ENCODE measurements at regions not wholly inside any gene's neighbourhood (a gene's known extent, or its start where the extent isn't known, plus 50 kb on each side); places are given as distances from the start of the nearest gene placed in this dataset.

DNA sequence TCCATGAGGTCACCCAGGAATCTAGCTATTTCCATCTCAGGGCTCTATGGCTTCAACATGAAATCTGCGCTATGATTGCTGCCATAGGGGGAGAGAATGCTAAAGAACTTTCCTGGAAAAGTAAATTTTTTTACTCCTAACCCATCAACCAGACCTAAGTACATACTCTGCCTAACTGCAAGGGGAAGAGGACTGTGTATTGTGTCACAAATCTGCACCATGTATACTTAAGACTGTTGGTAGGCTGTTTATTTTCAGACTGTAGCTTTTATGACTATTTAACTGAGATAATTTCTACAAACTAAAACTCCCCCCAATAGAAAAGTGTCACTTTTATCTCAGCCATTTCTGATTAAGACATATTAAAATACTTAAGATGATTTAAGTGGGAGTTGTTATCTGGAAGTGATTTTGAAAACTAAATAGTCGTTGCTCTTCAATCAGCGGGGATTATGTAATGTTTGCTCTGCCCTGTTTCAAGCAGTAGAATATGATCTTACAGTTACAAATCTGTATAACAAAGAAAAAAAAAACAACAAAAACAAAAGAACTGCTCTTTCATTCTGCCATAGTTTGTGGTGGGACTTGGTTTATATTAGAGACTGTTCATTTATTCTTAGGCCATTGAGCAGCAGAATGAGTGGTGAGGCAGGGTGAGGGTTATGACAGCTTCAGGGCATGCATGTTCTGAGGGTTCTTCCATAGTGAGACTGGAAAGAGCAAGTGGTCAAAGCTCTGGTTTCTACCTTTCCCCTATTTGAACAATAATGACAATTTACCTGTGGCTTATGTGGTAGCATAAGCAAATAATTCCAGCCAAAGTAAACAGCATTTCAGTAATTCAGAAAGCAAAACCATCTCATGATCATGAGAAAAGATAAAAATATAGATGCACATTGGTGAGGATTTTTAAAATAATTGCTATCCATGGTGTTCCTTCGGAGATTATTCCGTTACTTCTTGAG is 126.3 kb upstream of the CEP162 start:
- Histone ChIP-seq H2BK12ac (ENCODE audit: low read length) (no peak overlapping the region), H3K4me1 (ENCODE audit: control insufficient read depth in 2 of 2, insufficient read depth in 1 of 2, low read depth in 1 of 2, low read length in 2 of 2) (no peaks in the 10 kb centered on the region), H3K14ac (ENCODE audit: low read length) (no peak overlapping the region), H3K9ac (ENCODE audit: low read depth, low read length, poor library complexity) (no peak overlapping the region), H2AFZ (ENCODE audit: low read length) (no peak overlapping the region), H3K27ac (replicated peaks; ENCODE audit: low read length) (no peak overlapping the region), H3K79me1 (ENCODE audit: low read depth, low read length) (no peaks in the 10 kb centered on the region), H4K8ac (ENCODE audit: low read depth, low read length) (no peak overlapping the region), H3K23ac (ENCODE audit: low read depth, low read length, poor library complexity) (no peak overlapping the region), H2AK5ac (ENCODE audit: low read depth, low read length) (no peak overlapping the region), H3K4ac (ENCODE audit: low read length) (no peak overlapping the region), H4K91ac (ENCODE audit: low read depth, low read length, poor library complexity) (no peak overlapping the region), H3K18ac (ENCODE audit: low read length) (no peak overlapping the region), H3K27me3 (ENCODE audit: control insufficient read depth in 3 of 3, insufficient read depth in 3 of 3, low read depth in 1 of 3, low read length in 3 of 3) (no peaks in the 10 kb centered on the region), H3K4me2 (ENCODE audit: insufficient read depth, low read length, poor library complexity, severe bottlenecking) (no peak overlapping the region), H2BK15ac (ENCODE audit: low read length) (no peak overlapping the region), H3K4me3 (ENCODE audit: low read length in 2 of 2) (no peak overlapping the region), H2BK5ac (ENCODE audit: low read length) (no peak overlapping the region), H2BK120ac (ENCODE audit: low read depth, low read length) (no peak overlapping the region), H3K9me3 (replicated peaks in 1 of 2; ENCODE audit: control insufficient read depth in 2 of 2, insufficient read depth in 1 of 2, low read depth in 1 of 2, low read length in 2 of 2) (no peaks in the 10 kb centered on the region), H3K36me3 (replicated peaks in 1 of 2; ENCODE audit: control insufficient read depth in 2 of 2, insufficient read depth in 2 of 2, low read length in 2 of 2) (no peaks in the 10 kb centered on the region)
- no peak for DNase-seq (ENCODE audit: low spot score)
- no CpG with 5 or more reads among the region's 5 CpGs for WGBS, 2 donors (ENCODE audit: extremely low coverage in 2 of 2, insufficient read length in 2 of 2, insufficient replicate concordance in 1 of 2)

DNA sequence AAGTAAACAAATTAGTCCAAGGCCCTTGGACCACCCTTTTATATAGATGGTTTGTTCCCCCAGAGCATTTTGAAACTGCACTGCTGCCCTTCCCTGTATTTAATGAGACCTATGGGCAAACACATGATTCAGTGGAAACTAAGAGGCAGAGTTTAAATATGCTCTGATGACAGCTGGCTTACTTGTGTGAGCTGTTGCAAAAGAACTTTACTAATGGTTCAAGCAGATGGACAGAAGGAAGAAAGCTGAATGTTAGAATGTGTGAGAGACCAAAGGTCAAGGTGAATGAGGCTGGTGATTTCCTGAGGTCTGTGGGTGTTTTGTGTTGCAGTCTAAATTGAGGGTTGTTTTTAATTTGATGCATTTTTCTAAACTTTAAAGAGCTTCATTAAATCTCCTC is 123.0 kb upstream of the CEP162 start:
- Histone ChIP-seq H3K27ac (replicated peaks; ENCODE audit: low read length) (no peak overlapping the region), H2AFZ (ENCODE audit: low read length) (no peak overlapping the region), H2BK120ac (ENCODE audit: low read depth, low read length) (no peak overlapping the region), H3K23ac (ENCODE audit: low read depth, low read length, poor library complexity) (no peak overlapping the region), H3K79me1 (ENCODE audit: low read depth, low read length) (no peaks in the 10 kb centered on the region), H3K4me1 (ENCODE audit: control insufficient read depth in 2 of 2, insufficient read depth in 1 of 2, low read depth in 1 of 2, low read length in 2 of 2) (no peaks in the 10 kb centered on the region), H3K9ac (ENCODE audit: low read depth, low read length, poor library complexity) (no peak overlapping the region), H3K4me2 (ENCODE audit: insufficient read depth, low read length, poor library complexity, severe bottlenecking) (no peak overlapping the region), H2BK15ac (ENCODE audit: low read length) (no peak overlapping the region), H3K18ac (ENCODE audit: low read length) (no peak overlapping the region), H3K27me3 (ENCODE audit: control insufficient read depth in 3 of 3, insufficient read depth in 3 of 3, low read depth in 1 of 3, low read length in 3 of 3) (no peaks in the 10 kb centered on the region), H3K36me3 (replicated peaks in 1 of 2; ENCODE audit: control insufficient read depth in 2 of 2, insufficient read depth in 2 of 2, low read length in 2 of 2) (no peaks in the 10 kb centered on the region), H4K91ac (ENCODE audit: low read depth, low read length, poor library complexity) (no peak overlapping the region), H3K9me3 (replicated peaks in 1 of 2; ENCODE audit: control insufficient read depth in 2 of 2, insufficient read depth in 1 of 2, low read depth in 1 of 2, low read length in 2 of 2) (no peaks in the 10 kb centered on the region), H2AK5ac (ENCODE audit: low read depth, low read length) (no peak overlapping the region), H3K14ac (ENCODE audit: low read length) (no peak overlapping the region), H3K4me3 (ENCODE audit: low read length in 2 of 2) (no peak overlapping the region), H4K8ac (ENCODE audit: low read depth, low read length) (no peak overlapping the region), H3K4ac (ENCODE audit: low read length) (no peak overlapping the region), H2BK5ac (ENCODE audit: low read length) (no peak overlapping the region), H2BK12ac (ENCODE audit: low read length) (no peak overlapping the region)
- no peak for DNase-seq (ENCODE audit: low spot score)

DNA sequence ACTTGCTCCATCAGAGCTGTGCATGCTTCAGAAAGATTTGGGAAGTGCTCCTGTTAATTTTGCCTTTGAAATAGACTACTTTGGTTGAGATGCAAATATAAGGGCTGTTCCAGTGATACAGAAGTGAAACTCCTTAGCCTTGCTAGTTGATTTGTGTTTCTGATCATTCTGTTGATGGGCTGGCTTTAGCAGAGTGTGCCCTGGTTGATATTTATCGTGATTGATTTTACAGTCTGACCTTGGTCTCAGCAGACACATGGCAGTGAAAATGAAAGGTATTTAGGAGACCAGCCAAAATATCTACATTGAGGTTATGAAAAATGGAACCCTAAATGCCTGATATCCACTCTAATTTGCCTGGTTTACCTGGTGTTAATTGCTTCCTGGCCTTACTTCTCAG is 122.1 kb upstream of the CEP162 start:
- H2BK5ac ChIP-seq (ENCODE audit: low read length): no peak overlapping the region
- no peak overlapping the region for H3K18ac ChIP-seq (ENCODE audit: low read length)
- H3K4ac ChIP-seq (ENCODE audit: low read length): no peak overlapping the region
- H2BK120ac ChIP-seq (ENCODE audit: low read depth, low read length): no peak overlapping the region
- no peaks in the 10 kb centered on the region for H3K4me1 ChIP-seq (ENCODE audit: control insufficient read depth in 2 of 2, insufficient read depth in 1 of 2, low read depth in 1 of 2, low read length in 2 of 2)
- no peak overlapping the region for H4K91ac ChIP-seq (ENCODE audit: low read depth, low read length, poor library complexity)
- no CpG with 5 or more reads among the region's 1 CpG for WGBS, 2 donors (ENCODE audit: extremely low coverage in 2 of 2, insufficient read length in 2 of 2, insufficient replicate concordance in 1 of 2)
- no peak overlapping the region for H3K27ac ChIP-seq (replicated peaks; ENCODE audit: low read length)
- DNase-seq (ENCODE audit: low spot score): no peak
- H3K4me2 ChIP-seq (ENCODE audit: insufficient read depth, low read length, poor library complexity, severe bottlenecking): no peak overlapping the region
- no peak overlapping the region for H2BK12ac ChIP-seq (ENCODE audit: low read length)
- no peak overlapping the region for H3K23ac ChIP-seq (ENCODE audit: low read depth, low read length, poor library complexity)
- H3K14ac ChIP-seq (ENCODE audit: low read length): no peak overlapping the region
- no peaks in the 10 kb centered on the region for H3K27me3 ChIP-seq (ENCODE audit: control insufficient read depth in 3 of 3, insufficient read depth in 3 of 3, low read depth in 1 of 3, low read length in 3 of 3)
- H3K9me3 ChIP-seq (replicated peaks in 1 of 2; ENCODE audit: control insufficient read depth in 2 of 2, insufficient read depth in 1 of 2, low read depth in 1 of 2, low read length in 2 of 2): no peaks in the 10 kb centered on the region
- H2AFZ ChIP-seq (ENCODE audit: low read length): no peak overlapping the region
- H3K79me1 ChIP-seq (ENCODE audit: low read depth, low read length): no peaks in the 10 kb centered on the region
- no peak overlapping the region for H3K4me3 ChIP-seq (ENCODE audit: low read length in 2 of 2)
- no peak overlapping the region for H4K8ac ChIP-seq (ENCODE audit: low read depth, low read length)
- H2AK5ac ChIP-seq (ENCODE audit: low read depth, low read length): no peak overlapping the region
- H2BK15ac ChIP-seq (ENCODE audit: low read length): no peak overlapping the region
- H3K36me3 ChIP-seq (replicated peaks in 1 of 2; ENCODE audit: control insufficient read depth in 2 of 2, insufficient read depth in 2 of 2, low read length in 2 of 2): no peaks in the 10 kb centered on the region
- H3K9ac ChIP-seq (ENCODE audit: low read depth, low read length, poor library complexity): no peak overlapping the region

DNA sequence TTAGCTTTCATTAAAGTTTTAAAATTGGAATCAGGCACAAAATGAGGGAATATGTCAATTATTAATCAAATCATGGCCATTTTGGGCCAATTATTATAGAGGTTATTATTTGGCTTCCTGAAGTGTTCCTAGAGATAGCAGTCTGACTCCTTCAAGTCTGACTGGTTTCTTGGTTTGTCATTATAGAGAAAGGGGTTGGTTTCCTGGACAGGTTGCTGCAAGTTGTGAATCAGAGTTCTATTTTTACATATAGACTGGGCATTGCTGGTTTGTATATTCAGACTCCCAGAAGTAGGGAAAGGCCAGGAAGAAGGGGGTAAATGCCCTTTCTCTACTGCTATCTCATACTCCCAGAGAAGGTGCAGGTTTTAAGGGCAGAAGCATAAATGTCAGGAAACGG is 121.4 kb upstream of the CEP162 start:
- Histone ChIP-seq H2BK120ac (ENCODE audit: low read depth, low read length) (no peak overlapping the region), H3K27me3 (ENCODE audit: control insufficient read depth in 3 of 3, insufficient read depth in 3 of 3, low read depth in 1 of 3, low read length in 3 of 3) (no peaks in the 10 kb centered on the region), H2BK12ac (ENCODE audit: low read length) (no peak overlapping the region), H4K91ac (ENCODE audit: low read depth, low read length, poor library complexity) (no peak overlapping the region), H3K4me1 (ENCODE audit: control insufficient read depth in 2 of 2, insufficient read depth in 1 of 2, low read depth in 1 of 2, low read length in 2 of 2) (no peaks in the 10 kb centered on the region), H3K4me2 (ENCODE audit: insufficient read depth, low read length, poor library complexity, severe bottlenecking) (no peak overlapping the region), H3K4ac (ENCODE audit: low read length) (no peak overlapping the region), H2BK15ac (ENCODE audit: low read length) (no peak overlapping the region), H3K4me3 (ENCODE audit: low read length in 2 of 2) (no peak overlapping the region), H3K9me3 (replicated peaks in 1 of 2; ENCODE audit: control insufficient read depth in 2 of 2, insufficient read depth in 1 of 2, low read depth in 1 of 2, low read length in 2 of 2) (no peaks in the 10 kb centered on the region), H3K36me3 (replicated peaks in 1 of 2; ENCODE audit: control insufficient read depth in 2 of 2, insufficient read depth in 2 of 2, low read length in 2 of 2) (no peaks in the 10 kb centered on the region), H2AK5ac (ENCODE audit: low read depth, low read length) (no peak overlapping the region), H3K79me1 (ENCODE audit: low read depth, low read length) (no peaks in the 10 kb centered on the region), H3K23ac (ENCODE audit: low read depth, low read length, poor library complexity) (no peak overlapping the region), H3K27ac (replicated peaks; ENCODE audit: low read length) (no peak overlapping the region), H2AFZ (ENCODE audit: low read length) (no peak overlapping the region), H3K14ac (ENCODE audit: low read length) (no peak overlapping the region), H3K18ac (ENCODE audit: low read length) (no peak overlapping the region), H4K8ac (ENCODE audit: low read depth, low read length) (no peak overlapping the region), H3K9ac (ENCODE audit: low read depth, low read length, poor library complexity) (no peak overlapping the region), H2BK5ac (ENCODE audit: low read length) (no peak overlapping the region)
- no CpG with 5 or more reads among the region's 1 CpG for WGBS, 2 donors (ENCODE audit: extremely low coverage in 2 of 2, insufficient read length in 2 of 2, insufficient replicate concordance in 1 of 2)
- no peak for DNase-seq (ENCODE audit: low spot score)

Measured in neuronal stem cell (in vitro differentiated cells).